Suprapubic skin (tissue), 3 donors: ENCODE measurements at regions not wholly inside any gene's neighbourhood (a gene's known extent, or its start where the extent isn't known, plus 50 kb on each side); places are given as distances from the start of the nearest gene placed in this dataset.
"Not testable (repeated sequence)": the region's sequence is repeated elsewhere in the genome, so short reads cannot be mapped to it uniquely, and the experiment has no call there.

ENCODE experiments used
- POLR2A ChIP-seq, 2 donors: fragments of 450-650 bp; IDR thresholded peaks; one replicate each; pipeline ENCODE4 v1.6.1; 2017; ENCODE audit warnings: antibody characterized with exemption in 2 of 2, mild to moderate bottlenecking in 2 of 2, moderate library complexity in 2 of 2
- TF ChIP-seq, protein P1 (sequence below), 2 donors: fragments of 200-600 bp in 1 of 2; fragments of 450-650 bp in 1 of 2; sonication (generic) in 1 of 2; IDR thresholded peaks; one replicate each; pipeline ENCODE4 v1.5.1; 2016 to 2019; ENCODE audit warnings: antibody characterized with exemption in 2 of 2, mild to moderate bottlenecking in 1 of 2, moderate library complexity in 1 of 2

DNA sequence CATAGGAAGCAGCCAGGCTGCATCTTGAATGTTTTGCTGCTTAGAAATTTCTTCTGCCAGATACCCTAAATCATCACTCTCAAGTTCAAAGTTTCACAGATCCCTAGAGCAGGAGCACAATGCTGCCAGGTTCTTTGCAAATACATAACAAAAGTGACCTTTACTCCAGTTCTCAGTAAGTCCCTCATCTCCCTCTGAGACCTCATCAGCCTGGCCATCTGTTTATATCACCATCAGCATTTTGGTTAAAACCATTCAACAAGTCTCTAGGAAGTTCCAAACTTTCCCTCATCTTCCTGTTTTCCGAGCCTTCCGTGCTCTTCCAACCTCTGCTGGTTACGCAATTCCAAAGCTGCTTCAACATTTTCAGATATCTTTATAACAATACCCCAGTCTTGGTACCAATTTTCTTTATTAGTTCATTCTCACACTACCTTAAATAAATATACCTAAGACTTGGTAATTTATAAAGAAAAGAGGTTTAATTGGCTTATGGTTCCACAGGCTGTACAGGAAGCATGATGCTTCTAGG lies 204.8 kb upstream of the STT3B start:
- TF ChIP-seq, protein P1, sequence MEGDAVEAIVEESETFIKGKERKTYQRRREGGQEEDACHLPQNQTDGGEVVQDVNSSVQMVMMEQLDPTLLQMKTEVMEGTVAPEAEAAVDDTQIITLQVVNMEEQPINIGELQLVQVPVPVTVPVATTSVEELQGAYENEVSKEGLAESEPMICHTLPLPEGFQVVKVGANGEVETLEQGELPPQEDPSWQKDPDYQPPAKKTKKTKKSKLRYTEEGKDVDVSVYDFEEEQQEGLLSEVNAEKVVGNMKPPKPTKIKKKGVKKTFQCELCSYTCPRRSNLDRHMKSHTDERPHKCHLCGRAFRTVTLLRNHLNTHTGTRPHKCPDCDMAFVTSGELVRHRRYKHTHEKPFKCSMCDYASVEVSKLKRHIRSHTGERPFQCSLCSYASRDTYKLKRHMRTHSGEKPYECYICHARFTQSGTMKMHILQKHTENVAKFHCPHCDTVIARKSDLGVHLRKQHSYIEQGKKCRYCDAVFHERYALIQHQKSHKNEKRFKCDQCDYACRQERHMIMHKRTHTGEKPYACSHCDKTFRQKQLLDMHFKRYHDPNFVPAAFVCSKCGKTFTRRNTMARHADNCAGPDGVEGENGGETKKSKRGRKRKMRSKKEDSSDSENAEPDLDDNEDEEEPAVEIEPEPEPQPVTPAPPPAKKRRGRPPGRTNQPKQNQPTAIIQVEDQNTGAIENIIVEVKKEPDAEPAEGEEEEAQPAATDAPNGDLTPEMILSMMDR (IDR thresholded peaks at IDR 0.05) = not testable (repeated sequence)
- not testable (repeated sequence) for TF ChIP-seq POLR2A (IDR thresholded peaks at IDR 0.05)
